ENCODE measurements at regions not wholly inside any gene's neighbourhood (a gene's known extent, or its start where the extent isn't known, plus 50 kb on each side); places are given as distances from the start of the nearest gene placed in this dataset.

- ATAC-seq (no peak), DNase-seq (ENCODE audit: low spot score) (no peak)
- no peak for TF ChIP-seq HMGA2 (CRISPR knock-in tag; IDR thresholded peaks at IDR 0.05)
- no peak for TF ChIP-seq E2F5 (CRISPR knock-in tag; IDR thresholded peaks at IDR 0.05)
- TF ChIP-seq JAZF1 (CRISPR knock-in tag; IDR thresholded peaks at IDR 0.05), result no peak
- no peak for TF ChIP-seq AR (CRISPR knock-in tag; IDR thresholded peaks at IDR 0.05)
- TF ChIP-seq USF2 (CRISPR knock-in tag; IDR thresholded peaks at IDR 0.05), result no peak
- TF ChIP-seq NFE2L1 (CRISPR knock-in tag; IDR thresholded peaks at IDR 0.05), result no peak
- TF ChIP-seq FOXJ3 (CRISPR knock-in tag; IDR thresholded peaks at IDR 0.05; ENCODE audit: borderline replicate concordance), result no peak
- no peak for TF ChIP-seq ZNF671 (CRISPR knock-in tag; IDR thresholded peaks at IDR 0.05)
- TF ChIP-seq NFATC4 (CRISPR knock-in tag; IDR thresholded peaks at IDR 0.05), result no peak
- no peak for TF ChIP-seq GABPB1 (CRISPR knock-in tag; IDR thresholded peaks at IDR 0.05)
- TF ChIP-seq EMX1 (CRISPR knock-in tag; IDR thresholded peaks at IDR 0.05), result no peak
- TF ChIP-seq FOXK1 (CRISPR knock-in tag; IDR thresholded peaks at IDR 0.05), result no peak
- no peak for TF ChIP-seq E2F1 (CRISPR knock-in tag; IDR thresholded peaks at IDR 0.05)
- TF ChIP-seq ZSCAN18 (CRISPR knock-in tag; IDR thresholded peaks at IDR 0.05), result no peak
- no peak for TF ChIP-seq CTCF (IDR thresholded peaks at IDR 0.05)
- TF ChIP-seq CREM (CRISPR knock-in tag; IDR thresholded peaks at IDR 0.05), result no peak
- Mint-ChIP-seq H3K27ac (no peak overlapping the region), H3K4me3 (no peak overlapping the region), H3K4me1 (0 out of 2 replicates have a peak, but pooled peaks cover 4% of the 10 kb centered on the region), H3K27me3 (ENCODE audit: low read depth) (peaks cover 16% of the 10 kb centered on the region), H3K36me3 (peaks cover 51% of the 10 kb centered on the region), H3K9me3 (peaks cover 77% of the 10 kb centered on the region)
- CTCF ChIA-PET, result no interaction called here
- POLR2A ChIA-PET, result no interaction called here
Observed at GRCh38 chr11:38323961-38324761, 1726.1 kb upstream of the RAG2 start.

- TF ChIP-seq STAT6 (CRISPR knock-in tag; conservative IDR thresholded peaks at IDR 0.05; ENCODE audit: low read depth), result no peak
- TF ChIP-seq CREB1 (CRISPR knock-in tag; IDR thresholded peaks at IDR 0.05), result no peak
- no peak for TF ChIP-seq IRF2 (CRISPR knock-in tag; IDR thresholded peaks at IDR 0.05; ENCODE audit: borderline replicate concordance, low read depth)
- no peak for TF ChIP-seq MXD4 (CRISPR knock-in tag; IDR thresholded peaks at IDR 0.05; ENCODE audit: borderline replicate concordance)
- Mint-ChIP-seq H3K4me3 (no peak overlapping the region), H3K27ac (no peak overlapping the region), H3K27me3 (ENCODE audit: low read depth) (peaks cover 9% of the 10 kb centered on the region), H3K36me3 (peaks cover 43% of the 10 kb centered on the region), H3K9me3 (peaks cover 66% of the 10 kb centered on the region), H3K4me1 (no peaks in the 10 kb centered on the region)
- DNase-seq (ENCODE audit: low spot score) (no peak), ATAC-seq (no peak)
- POLR2A ChIA-PET, result no interaction called here
- CTCF ChIA-PET, result no interaction called here
Observed at GRCh38 chr11:38315151-38315550, 1717.1 kb upstream of the RAG2 start.

All from WTC11 (cell line).